Inferior parietal cortex (tissue), 1 donor: ENCODE measurements at regions not wholly inside any gene's neighbourhood (a gene's known extent, or its start where the extent isn't known, plus 50 kb on each side); places are given as distances from the start of the nearest gene placed in this dataset.

ENCODE experiments used
- DNase-seq: peaks from one replicate; pipeline ENCODE4 v3.0.0-alpha.2; 2016; ENCODE audit errors: extremely low spot score

DNA sequence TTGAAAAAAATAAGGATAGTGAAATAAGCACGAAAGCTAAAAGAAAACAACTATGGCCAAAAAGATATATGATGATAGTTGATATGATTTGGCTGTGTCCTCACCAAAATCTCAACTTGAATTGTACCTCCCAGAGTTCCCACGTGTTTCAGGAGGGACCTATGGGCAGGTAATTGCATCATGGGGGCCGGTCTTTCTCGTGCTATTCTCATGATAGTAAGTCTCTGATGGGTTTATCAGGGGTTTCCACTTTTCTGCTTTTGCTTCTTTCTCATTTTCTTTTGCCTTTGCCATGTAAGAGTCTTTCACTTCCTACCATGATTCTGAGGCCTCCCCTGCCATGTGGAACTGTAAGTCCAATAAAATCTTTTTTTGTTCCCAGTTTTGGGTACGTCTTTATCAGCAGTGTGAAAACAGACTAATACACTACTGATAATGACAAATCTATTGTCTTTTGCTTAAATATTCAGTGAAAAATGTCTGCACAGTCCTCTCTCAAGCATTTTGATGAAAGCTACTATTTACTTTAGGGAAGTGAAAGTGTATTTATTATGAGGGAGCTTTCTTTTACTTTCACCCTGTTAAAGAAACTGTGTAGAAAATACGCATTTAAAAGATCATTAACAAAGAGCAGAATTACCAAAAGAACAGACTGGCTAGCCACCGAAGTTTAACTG is 389.1 kb downstream of the HTR1B start:
- no peak for DNase-seq

DNA sequence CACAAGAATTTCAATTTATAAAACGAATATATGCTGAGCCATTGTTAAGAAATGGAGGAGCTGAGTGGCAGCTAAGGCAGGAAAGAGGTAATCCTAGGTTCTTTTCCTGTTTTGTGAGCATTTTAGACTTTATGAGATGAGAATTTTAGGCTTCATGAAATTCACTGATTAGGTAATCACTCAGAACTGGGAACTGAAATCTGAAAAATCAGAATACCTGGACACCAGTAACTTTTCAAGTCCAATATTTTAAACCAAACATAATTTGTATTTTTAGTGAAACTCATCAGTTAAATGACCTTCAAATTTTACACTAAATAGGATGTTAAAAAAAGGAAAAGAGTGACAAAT is 389.9 kb downstream of the HTR1B start:
- DNase-seq = no peak

DNA sequence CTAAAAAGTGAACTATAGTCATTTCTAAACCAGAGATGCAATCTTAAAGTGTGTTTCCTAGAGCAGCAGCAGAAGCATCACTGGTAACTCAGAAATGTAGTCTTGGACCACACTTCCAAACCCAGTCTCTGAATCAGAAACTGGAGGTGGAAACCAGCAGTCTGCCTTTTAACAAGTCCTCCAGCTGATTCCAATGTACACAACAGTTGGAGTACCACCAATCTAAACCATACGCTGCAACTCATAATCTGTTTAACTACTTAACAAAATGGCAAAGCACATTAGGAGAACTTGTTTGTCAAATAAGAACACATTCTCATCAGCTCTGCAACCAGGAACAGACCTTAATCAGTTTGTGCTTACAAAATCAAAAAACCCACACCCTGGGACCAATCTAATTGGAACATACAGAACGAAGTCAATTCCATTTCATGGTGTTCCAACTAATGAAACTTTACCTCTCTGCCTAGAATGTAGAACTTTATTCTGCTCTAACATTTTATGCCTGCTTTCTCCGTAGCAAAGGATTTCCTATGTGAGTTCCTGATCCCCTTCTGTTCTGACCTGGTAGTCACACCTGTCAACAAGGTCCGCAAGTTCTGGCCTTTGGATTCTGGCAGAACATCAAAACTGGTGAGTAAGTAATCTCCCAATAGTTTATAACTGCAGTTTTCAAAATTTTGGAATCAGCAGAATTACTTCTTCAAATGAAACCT is 390.4 kb downstream of the HTR1B start:
- DNase-seq = no peak

DNA sequence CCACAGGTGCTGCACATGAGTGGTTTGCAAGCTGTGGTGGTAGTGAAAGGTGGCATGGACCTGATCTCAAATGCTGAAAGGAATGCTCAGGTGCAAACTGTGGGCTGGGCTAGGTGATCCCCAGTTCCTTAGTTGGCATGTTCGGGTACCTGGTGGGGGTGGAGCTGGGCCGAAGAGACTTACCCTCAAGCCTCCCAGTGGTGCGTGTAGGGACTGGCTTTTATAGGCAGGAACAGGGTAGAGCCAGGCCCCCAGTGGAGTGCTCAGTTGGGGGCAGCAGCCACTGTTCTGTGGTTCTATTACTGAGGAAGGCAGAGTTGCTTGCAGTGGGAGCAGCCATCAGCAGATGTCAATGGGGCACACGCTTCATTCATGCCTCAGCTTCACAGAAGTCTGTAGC is 399.8 kb downstream of the HTR1B start:
- no peak for DNase-seq

DNA sequence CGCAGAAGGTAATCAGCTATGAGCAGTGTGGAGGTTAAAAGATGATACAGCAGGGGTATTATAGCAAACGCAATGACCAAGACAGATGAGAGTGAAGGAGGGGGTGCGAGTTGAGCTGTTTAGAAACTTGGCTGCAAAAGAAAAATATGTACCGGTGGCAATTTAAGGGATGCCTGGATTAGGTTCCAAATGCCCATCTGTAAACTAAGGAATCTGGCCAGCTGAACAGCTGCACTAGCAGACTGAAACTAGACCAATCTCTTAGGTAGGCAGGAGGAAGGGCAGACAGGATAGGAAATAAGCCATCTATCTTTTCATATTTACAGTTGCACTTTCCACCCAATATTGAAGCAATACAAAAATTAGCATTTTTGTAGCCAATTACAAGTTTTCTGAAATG is 407.6 kb downstream of the HTR1B start:
- peak; percentile 20 for DNase-seq

DNA sequence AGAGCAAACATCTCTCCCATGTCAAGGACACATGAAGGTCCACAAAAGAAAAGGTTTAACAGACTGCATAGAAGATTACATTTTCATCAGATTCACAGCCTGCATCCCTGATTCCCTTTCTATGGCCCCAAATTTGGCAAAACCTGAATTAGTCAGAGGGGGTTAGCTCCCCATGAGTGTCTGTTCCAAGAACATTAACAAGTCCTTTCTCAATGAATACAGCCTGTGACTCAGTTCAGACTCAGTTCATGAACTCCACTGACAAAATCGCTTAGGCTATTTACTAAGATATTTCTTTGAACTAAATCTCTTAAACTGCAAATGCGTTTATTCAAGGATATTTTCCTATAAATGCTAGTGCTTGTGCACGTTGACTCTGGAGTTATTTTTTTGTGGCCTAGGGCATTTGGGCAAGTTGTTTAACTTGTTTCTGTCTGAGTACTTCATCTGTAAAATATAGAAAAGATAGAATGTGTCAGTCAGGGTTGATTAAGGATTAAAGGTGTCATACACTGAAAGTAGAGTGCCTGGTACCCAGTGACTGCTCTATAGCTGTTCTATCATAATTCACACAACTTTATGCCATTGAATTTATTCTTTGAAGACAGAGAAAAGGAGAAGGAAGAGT is 422.6 kb downstream of the HTR1B start:
- DNase-seq = no peak

DNA sequence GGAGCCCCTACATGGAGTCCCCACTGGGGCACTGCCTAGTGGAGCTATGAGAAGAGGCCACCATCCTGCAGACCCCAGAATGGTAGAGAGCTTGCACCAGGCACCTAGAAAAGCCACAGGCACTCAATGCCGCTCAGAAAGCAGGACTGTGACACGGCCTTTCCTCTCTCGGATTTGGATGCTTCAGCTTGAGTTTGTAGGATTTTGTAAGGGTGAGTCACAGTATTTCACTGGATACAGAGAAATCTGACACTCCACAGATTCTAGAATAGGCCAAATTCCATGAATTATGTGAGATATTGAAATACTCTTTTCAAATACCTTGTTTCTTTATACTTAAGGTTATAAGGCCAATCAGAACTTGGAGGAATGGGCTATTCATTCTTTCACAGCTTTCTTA is 424.5 kb downstream of the HTR1B start:
- DNase-seq = no peak

DNA sequence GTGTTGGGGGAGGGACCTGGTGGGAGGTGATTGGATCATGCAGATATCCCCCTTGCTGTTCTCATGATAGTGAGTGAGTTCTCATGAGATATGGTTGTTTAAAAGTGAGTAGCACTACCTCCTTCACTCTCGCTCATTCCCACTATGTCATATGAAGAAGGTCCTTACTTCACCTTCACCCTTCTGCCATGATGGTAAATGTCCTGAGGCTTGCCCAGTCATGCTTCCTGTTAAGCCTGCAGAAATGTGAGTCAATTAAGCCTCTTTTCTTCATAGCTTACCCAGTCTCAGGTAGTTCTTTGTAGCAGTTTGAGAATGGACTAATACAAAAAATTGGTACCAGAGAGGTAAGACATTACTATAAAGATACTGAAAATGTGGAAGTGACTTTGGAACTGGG is 425.9 kb downstream of the HTR1B start:
- DNase-seq = no peak

DNA sequence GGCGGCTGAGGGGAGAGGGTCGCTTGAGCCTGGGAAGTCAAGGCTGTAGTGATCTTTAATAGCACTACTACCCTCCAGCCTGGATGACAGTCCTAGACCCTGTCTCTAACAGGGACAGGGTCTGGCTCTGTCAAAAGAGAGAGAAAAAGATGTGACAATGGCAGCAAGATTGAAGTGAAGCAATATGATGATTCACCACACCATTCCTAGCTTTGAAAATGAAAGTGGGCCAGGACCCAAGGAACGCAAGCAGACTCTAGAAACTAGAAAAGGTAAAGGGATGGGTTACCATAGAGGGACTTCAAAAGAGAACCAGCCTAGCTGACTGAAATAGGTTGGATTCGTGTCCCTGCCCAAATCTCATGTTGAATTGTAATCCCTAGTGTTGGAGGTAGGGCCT is 426.9 kb downstream of the HTR1B start:
- no peak for DNase-seq

DNA sequence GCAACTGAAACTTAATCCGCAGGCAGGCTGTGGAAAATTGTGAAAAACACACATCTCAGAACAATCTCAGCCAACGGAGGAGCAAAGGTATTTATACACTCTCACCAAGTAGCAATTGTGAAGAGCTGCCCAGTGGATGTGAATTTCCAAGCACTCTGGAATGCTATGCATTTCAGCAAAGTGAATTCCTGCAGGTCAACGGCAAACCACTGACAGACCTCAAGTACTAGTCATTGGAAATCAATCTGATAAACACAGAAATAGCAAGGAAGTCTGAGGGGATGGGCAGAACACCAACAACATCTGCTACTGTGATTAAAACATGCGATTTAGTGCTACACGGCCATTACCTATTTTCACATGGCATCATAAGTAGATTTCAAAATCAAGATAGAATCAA is 429.1 kb downstream of the HTR1B start:
- DNase-seq = no peak

DNA sequence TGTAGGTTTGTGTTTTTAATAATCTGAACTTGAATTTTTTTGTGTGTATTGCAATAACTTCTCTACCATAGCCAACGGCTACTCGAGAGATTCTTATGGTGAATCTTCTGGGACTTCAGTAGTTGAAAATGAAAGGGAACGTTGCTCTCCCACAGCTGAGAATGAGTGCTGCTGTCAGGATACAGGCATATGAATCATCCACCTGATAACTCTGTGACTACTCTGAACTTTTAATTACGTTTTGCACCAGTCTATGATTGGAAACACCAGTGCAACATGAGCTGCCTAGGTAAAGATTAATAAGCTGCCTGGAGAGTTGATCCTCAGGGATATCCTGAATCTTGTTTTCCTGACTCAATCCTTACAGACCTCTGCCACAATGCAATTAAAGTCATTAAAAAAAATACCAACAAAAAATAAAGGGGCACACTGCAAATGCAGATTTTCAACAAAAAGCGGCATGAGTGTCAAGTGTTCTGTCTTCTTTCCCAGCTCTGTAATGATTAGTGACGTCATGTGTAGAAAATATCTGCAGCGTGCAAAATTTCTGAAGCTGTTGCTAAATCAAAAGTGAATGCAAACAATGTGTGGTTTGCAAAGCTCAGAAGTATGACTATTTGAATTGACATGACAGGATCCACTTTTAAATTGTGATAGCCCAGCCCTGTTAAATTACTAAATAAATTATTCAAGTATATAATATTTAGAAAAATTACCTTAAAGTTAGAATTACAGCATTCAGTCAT is 432.2 kb downstream of the HTR1B start:
- no peak for DNase-seq

DNA sequence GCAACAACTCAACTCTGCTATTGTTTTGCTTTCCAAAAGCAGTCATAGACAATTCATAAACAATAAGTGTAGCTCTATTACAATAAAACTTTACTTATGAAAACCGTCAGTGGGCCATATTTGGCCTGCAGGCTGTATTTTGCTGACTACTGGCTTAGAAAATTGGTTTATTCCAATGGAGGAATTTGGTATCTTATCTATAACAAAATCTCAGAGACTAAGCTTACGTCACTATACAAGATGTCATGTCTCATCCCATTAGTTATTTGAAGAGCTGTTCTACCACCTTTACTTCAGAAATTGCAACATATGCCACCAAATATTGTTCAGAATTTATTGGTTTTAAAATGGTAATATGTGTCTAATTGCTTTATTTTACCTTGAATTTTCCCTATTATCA is 436.9 kb downstream of the HTR1B start:
- DNase-seq = no peak

DNA sequence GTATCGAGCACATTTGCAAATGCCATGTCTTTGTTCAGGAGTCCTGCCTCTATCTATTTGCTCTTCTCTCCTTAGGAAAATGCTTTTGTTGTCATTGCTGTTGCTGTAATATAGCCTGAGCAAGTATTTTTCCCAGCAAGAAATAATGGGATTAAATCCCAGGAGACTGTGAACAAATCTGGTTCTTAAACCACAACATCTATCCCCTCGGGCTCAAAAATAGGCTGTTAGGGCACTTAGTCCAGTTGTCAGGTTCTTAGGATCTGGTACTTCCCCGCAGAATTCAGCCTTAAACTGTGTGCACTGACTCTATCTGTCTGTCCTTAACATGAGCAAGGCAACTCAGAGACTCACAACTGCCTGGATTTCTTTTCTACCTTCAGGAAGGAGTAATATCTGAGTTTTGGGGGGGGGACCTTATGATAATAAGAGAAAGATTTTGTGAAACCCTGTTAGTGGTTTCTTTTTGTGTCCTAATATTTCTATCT is 437.5 kb downstream of the HTR1B start:
- no peak for DNase-seq

DNA sequence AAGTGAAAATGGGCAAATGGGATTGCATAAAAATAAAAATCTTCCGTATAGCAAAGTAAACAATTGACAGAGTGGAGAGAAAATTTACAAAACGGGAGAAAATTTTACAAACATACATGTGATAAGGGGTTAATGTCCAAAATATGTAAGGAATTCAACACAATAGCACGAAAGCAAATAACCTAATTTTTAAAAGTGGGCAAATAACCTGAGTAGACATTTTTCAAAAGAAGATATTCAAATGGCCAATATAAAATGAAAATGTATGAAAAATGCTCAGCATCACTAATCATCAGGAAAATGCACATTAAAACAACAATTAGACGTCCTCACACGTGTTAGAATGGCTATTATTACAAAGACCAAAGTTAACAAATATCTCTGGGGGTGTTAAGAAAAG is 441.5 kb downstream of the HTR1B start:
- no peak for DNase-seq

DNA sequence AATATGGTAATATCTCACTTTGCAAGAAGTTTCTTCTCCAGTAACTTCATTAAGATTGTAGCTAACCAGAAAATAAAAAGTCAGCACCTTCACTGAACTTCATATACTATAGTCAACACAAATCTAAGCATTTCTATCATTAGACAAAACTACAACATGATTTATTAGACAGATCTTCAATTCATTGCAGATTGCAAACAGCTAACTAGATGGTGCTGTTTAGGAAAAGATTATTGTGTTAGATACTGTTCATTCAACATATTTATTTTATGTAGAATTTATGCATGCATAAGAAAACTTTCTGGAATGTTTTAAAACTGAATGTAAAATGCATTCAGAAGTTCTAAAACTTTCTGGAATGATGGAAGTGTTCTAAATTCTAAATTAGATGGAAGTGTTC is 442.1 kb downstream of the HTR1B start:
- no peak for DNase-seq

DNA sequence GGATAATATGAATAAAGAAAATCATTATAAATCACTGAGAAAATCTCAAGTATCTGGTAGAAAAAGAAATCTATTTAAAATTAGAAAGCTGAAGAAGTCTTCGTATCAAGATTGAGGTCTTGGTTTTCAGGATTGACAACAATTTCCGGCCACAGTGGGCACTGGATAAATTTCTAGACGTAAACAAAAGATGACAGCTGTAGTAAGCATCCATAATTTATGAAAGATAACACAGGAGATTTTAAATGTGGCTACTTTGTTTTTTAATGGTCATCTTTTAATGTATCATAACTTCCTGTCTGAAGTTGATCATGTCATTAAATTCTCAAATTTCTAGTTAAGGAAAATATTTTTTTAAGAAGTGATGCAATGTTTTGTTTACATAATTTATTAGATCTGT is 444.2 kb downstream of the HTR1B start:
- no peak for DNase-seq

DNA sequence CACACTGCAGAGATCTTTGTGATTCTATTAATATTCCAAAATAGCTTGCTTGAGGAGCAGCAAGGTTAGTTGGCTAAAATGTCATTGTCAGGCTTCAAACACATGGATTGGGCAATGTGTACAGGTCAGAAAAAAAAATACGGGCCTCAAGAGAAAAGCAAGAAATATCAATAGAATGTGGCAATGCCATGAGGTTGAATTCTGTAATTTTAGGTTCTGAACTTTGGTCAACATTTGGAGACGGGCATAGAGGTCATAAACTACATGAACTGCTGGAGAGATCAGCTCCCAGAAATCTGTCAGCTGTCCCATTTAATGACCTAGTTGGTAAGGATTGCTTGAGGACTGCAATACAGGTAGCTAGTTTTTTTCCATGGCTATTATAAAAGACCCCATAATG is 445.8 kb downstream of the HTR1B start:
- DNase-seq = no peak

DNA sequence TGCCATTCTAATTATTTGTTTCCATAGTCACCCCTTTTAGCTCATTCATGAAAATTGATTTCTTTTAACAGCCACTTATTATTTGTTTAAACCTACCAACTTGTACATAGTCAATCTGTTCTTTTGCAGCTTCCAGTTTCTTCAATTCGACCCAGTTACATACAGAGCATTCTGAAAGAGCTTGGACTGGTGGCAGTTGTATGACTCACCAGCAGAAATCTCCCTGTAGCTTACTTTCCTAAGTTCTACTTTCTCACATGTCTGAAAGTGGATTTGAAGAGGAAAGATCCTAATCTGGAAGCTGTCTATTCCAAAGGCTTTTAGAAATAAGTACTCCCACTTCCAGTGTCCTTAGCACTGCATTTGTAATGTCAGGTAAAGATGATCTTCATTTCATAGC is 447.9 kb downstream of the HTR1B start:
- peak; percentile 2 for DNase-seq

DNA sequence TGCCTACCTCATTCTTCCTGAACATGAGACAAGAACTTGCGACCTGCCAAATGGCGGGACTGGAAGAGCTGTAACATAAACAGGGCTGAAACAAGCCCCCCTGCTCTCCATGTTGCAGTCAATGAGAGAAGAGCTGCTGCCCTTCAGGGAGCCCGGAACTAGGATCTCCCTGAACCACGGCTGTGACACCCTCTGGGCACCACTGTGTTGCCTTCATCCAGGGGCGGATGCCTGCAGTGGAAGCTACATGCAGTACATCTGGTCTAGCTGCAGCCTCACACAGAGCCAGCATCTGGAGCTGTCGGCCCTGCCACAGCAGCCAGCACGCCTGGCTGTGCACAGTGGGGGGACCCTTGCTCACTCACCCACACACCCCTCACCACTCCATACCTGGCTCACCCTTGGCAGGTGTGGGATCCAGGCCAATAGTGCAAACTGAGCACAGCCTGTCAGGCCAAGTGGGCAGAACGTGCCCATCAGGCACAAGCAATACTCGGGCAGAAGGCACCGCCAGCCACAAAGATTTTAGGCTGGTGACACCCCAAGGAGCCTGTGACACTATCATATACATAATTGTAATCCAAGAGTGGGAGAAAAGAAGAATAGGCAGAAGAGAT is 451.3 kb downstream of the HTR1B start:
- no peak for DNase-seq

DNA sequence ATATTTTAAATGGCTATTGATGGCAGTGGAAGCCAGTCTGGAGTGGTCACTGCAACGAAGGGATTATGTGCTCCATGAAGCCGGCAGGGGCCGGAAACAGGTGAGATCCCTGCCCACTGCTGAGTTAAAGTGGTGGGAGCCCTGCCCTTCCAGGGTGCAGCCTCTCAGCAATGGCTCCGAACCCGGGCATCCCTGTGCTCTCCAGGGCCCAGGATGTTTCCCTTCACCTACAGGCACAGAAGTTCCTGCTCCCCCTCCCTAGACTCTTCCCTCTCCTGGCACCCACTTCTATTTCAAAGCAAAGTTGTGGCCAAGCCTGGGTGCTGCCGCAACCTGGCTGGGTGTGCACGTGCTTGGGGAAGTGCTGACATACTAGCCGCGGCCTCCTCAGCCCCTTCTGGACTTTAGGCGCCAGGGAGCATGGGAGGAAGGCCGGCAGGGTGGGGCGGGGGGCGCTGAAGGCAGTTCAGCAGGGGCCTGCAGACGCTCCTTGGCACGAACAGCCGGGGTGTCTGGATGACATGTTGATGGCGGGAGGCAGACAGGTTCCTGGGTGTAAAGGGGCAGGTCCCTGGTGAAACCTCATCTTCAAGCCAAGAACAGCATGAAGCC is 452.3 kb downstream of the HTR1B start:
- no peak for DNase-seq

DNA sequence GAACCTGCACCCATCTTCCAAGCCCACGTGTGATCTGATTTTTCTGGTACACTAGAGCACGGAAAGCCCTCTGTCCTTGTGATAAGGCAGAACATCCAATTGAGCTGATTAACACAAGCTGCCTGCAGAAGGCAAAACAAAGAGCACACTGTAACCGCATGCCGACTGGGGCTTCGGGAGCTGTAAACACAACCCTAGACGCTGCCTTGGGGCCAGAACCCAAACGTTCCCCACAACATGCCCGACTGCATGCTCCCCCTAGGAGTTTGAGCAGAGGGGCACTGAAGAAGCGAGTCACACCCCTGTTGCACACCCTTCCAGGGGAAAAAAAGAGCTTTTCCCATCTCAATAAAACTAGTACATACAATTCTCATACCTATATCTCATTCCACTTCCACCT is 470.7 kb downstream of the HTR1B start:
- no peak for DNase-seq

DNA sequence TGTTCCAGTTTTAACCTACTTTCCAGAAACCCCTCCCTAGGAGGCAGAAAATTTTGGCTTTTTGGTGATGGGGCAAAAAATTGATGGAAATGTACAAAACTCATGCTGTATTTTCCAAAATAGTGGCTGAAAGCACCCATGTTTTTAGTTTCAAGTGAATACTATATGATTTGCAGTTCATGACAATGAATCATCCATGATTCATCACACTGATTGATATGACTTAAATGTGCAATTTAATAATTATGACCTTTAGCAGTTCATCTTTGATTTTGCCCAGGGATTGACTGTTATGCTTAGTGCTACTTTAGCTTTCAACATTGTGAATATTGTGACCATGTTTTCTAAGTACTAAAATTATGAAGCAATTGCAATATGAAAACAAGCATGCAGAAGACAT is 478.7 kb downstream of the HTR1B start:
- no peak for DNase-seq
